Epithelial cell of proximal tubule (primary cell): ENCODE measurements at regions not wholly inside any gene's neighbourhood (a gene's known extent, or its start where the extent isn't known, plus 50 kb on each side); places are given as distances from the start of the nearest gene placed in this dataset.

ENCODE experiments used
- DNase-seq: peaks from one replicate; pipeline ENCODE4 v3.0.0-alpha.2; 2011; ENCODE audit warnings: low read depth
- H3K4me3 ChIP-seq: 2 replicates; pipeline ENCODE4 v1.5.1; 2011; ENCODE audit warnings: low read depth, mild to moderate bottlenecking, low read length
- TF ChIP-seq, protein P1 (sequence below): conservative IDR thresholded peaks from 2 replicates; pipeline ENCODE4 v1.5.1; 2012; ENCODE audit warnings: low read depth, mild to moderate bottlenecking, low read length

DNA sequence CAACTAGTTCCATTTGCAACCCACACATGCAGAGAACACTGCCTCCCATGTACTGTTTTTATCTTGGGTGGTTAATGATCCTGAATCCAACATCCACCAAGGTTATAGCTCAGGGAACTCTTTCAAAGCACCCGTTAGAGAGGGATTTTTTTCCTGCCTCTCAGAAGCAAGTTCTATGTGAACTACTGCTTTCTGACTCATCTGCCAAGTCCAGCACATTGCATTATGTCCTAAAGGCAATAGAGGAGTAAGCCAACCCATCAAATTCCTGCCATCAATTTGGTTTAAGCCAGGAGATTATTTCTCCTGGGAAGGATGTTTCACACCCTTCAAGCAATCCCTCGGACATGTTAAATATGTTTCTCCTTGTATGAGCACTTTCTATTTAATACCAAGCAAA lies 334.5 kb downstream of the GASK1B start:
- TF ChIP-seq, protein P1, sequence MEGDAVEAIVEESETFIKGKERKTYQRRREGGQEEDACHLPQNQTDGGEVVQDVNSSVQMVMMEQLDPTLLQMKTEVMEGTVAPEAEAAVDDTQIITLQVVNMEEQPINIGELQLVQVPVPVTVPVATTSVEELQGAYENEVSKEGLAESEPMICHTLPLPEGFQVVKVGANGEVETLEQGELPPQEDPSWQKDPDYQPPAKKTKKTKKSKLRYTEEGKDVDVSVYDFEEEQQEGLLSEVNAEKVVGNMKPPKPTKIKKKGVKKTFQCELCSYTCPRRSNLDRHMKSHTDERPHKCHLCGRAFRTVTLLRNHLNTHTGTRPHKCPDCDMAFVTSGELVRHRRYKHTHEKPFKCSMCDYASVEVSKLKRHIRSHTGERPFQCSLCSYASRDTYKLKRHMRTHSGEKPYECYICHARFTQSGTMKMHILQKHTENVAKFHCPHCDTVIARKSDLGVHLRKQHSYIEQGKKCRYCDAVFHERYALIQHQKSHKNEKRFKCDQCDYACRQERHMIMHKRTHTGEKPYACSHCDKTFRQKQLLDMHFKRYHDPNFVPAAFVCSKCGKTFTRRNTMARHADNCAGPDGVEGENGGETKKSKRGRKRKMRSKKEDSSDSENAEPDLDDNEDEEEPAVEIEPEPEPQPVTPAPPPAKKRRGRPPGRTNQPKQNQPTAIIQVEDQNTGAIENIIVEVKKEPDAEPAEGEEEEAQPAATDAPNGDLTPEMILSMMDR = no peak
- DNase-seq = no peak
- H3K4me3 ChIP-seq = no peak overlapping the region

DNA sequence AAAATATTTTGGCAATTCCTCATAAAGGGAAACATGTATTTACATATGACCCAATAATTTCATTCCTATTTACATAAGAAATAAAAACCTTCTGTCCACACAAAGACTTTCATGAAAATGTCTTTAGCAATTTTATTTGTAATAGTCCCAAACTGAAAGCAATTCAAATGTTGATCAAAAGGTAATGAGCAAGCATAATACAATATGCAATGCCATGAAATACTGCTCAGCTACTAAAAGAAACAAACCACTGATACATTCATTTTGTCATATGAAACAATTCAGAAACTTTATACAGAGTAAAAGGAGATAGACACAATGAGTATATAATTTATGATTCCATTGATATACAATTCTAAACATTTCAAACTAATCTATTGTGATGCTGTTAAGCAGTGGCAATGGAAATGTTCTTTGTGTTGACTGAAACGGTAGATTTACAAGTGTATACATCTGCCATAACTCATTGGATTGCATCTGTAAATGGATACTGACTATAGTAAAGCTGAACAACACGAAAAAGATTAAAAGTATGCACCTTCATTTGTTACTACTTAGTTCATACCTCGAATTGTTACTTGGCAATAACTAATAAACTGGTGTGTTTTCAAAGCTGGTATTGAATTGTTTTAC lies 335.6 kb downstream of the GASK1B start:
- TF ChIP-seq, protein P1 = no peak
- H3K4me3 ChIP-seq = no peak overlapping the region
- no peak for DNase-seq

DNA sequence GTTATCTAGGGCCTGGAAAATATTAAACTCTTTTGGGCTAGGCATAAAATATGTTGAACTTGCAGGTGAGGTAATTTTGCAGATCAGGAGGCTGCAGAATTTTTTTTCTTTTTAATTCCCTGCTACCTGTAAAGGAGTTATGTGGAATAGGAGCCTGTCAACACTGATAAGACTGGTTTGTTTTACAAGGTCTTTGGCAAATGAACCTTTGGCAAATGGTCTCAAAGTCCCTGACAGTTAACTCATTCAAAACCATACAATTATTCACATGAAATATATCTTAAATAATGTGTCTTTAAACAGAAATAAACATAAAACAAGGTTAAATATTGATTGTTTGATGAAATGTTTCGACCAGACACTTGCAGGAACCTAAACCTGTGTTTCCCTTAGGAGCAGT lies 340.2 kb downstream of the GASK1B start:
- no peak for DNase-seq
- TF ChIP-seq, protein P1 = no peak

DNA sequence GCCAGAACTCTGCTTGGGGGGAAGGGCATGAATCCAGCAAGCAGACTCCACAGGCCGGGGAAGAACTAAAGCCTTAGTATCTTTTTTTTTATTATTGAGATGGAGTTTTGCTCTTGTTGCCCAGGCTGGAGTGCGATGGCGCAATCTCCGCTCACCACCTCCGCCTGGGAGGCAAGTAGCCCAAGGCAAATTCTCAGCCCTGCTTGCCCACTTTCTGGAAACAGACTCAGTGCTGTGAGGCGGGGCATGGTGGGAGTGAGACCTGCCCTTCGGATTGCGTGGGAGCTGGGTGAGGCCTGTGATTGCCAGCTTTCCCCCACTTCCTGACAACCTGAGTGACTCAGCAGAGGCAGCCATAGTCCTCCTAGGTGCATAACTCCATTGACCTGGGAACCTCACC lies 348.8 kb downstream of the GASK1B start:
- H3K4me3 ChIP-seq = no peak overlapping the region
- TF ChIP-seq, protein P1 = no peak
- DNase-seq = no peak

More for the DNA sequence above, 340.2 kb downstream of the GASK1B start:
- H3K4me3 ChIP-seq = no peak overlapping the region

DNA sequence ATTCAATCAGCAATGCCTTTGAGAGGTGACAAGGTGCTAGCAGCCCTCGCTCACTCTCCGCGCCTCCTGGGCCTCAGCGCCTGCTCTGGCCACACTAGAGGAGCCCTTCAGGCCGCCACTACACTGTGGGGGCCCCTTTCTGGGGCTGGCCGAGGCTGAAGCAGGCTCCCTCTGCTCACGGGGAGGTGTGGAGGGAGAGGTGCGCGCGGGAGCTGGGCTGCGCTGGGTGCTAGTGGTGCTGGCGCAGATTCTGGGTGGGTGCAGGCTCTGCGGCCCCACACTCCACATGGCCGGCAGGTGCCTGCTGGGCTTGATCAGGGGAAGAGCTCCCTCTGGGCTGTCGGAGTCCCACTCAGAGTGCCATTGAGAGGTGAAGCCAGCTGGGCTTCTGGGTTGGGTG lies 351.0 kb downstream of the GASK1B start:
- no peak for DNase-seq
- H3K4me3 ChIP-seq = no peak overlapping the region
- TF ChIP-seq, protein P1 = no peak

DNA sequence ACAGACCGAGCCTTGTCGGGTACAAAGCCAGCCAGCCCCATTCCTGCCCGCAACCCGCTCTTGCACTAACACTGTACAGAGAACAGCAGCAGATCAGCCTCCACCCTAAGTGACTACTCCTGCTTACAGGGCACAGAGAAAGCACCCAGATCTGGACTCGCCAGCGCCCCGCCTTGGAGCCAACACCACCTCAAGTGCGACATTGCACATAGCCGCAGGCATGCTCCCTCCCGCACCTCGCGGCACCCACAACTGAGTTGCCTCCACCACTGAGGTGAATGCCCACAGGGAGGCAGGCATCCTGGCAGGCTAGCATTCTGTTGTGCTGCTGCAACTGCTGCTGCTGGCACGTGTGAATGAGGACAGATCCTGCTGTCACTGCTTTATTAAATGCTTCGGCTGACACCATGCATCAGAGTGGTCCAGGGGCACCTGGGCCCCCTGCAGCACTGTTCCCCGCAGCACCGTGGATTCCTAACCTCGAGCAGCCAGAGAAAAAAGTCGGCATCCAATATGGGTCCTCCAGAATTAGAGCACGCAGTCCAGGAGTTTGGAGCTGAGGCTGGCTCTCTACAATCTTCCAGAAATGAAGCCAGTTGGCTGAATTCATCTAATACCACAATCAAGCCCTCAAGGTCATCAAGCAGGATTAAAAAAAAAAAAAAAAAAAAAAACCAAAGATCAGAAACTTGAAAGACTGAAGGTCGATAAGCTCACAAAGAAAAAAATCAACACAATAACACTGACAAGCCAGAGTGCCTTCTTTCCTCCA lies 352.9 kb downstream of the GASK1B start:
- DNase-seq = no peak
- no peak overlapping the region for H3K4me3 ChIP-seq
- TF ChIP-seq, protein P1 = no peak
